ENCODE measurements at regions not wholly inside any gene's neighbourhood (a gene's known extent, or its start where the extent isn't known, plus 50 kb on each side); places are given as distances from the start of the nearest gene placed in this dataset.

- FAIRE-seq, result no peak
- CTCF ChIA-PET (ENCODE audit: low intra/inter-chr PET ratio, low total read pairs), result no interaction called here
These were observed 289.8 kb downstream of the MAF start for GRCh38 chr16:79310710-79311109.

DNA sequence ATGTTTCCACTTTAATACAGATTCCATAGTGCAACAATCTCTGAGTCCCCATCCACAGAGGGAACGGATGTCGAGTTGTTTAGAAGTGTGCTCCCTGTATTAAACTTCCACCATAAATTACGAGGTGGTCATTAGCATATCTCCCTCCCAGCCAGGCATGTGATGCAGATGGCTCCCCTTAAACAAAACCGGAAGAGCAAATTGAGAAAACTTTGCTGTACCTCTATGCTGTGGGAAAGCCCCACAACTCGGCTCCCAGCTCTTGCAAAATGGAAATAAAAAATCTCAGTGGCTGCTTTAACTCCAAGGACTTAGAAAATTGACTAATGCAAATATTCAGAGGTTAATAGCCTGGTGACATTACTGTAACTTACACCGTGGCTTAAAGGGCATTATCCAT lies 290.9 kb downstream of the MAF start:
- no peaks in the 10 kb centered on the region for H3K36me3 ChIP-seq (replicated peaks in 1 of 2; ENCODE audit: control insufficient read depth in 1 of 2, insufficient read depth in 2 of 2, low read length in 2 of 2)
- no peaks in the 10 kb centered on the region for H3K9me3 ChIP-seq (ENCODE audit: low read length)
- no peak overlapping the region for H3K4me3 ChIP-seq (replicated peaks in 1 of 3; ENCODE audit: insufficient read depth in 1 of 3, low read depth in 2 of 3, low read length in 3 of 3)
- H3K27ac ChIP-seq (ENCODE audit: extremely low read length, insufficient read depth, low read length), result no peak overlapping the region
- POLR2A ChIA-PET, result no interaction called here
- in situ Hi-C loops (cut with HindIII; ENCODE audit: extremely low pct_ligation_motif_present, low pct_unique_long_range_greater_than_20kb) (no loop called here), intact Hi-C loops (cut with micrococcal nuclease; ENCODE audit: unreplicated experiment) (no loop called here)
- H3K27me3 ChIP-seq (ENCODE audit: control insufficient read depth in 1 of 2, insufficient read depth in 2 of 2, low read length in 2 of 2), result peaks cover 2 to 27% of the 10 kb centered on the region in 2 experiments; a peak in 1 of 5 replicates
- H3K79me2 ChIP-seq (ENCODE audit: insufficient read depth, low read length), result no peaks in the 10 kb centered on the region
- no TSS peak for BruUV-seq (replicated peaks)
- DNase-seq (ENCODE audit: low spot score) (no peak), ATAC-seq (no peak), FAIRE-seq (no peak)
- no peak overlapping the region for H3K9ac ChIP-seq (ENCODE audit: insufficient read depth, low read depth, low read length)
- no peaks in the 10 kb centered on the region for H3K4me1 ChIP-seq (ENCODE audit: insufficient read depth, low read length)
- no peak overlapping the region for H2AFZ ChIP-seq (ENCODE audit: low read length)
- no peak overlapping the region for H3K4me2 ChIP-seq (ENCODE audit: low read depth, low read length)
- no peaks in the 10 kb centered on the region for H4K20me1 ChIP-seq (ENCODE audit: insufficient read depth, low read length)
- 31% methylated on average over 6 of the region's 6 CpGs for WGBS (ENCODE audit: low lambda C conversion rate)
- CTCF ChIA-PET (ENCODE audit: low intra/inter-chr PET ratio, low total read pairs), result no interaction called here
- TF ChIP-seq ZNF232 (CRISPR knock-in tag; IDR thresholded peaks at IDR 0.05; ENCODE audit: borderline replicate concordance), result no peak
- TF ChIP-seq JDP2 (CRISPR knock-in tag; IDR thresholded peaks at IDR 0.05; ENCODE audit: borderline replicate concordance), result no peak
- TF ChIP-seq FOXP4 (CRISPR knock-in tag; IDR thresholded peaks at IDR 0.05), result no peak
- no peak for TF ChIP-seq ZBTB42 (CRISPR knock-in tag; IDR thresholded peaks at IDR 0.05)
- TF ChIP-seq GLI4 (CRISPR knock-in tag; IDR thresholded peaks at IDR 0.05; ENCODE audit: borderline replicate concordance), result no peak
- TF ChIP-seq TOE1 (CRISPR knock-in tag; IDR thresholded peaks at IDR 0.05), result no peak
- no peak for TF ChIP-seq ZNF782 (CRISPR knock-in tag; IDR thresholded peaks at IDR 0.05; ENCODE audit: borderline replicate concordance)
- TF ChIP-seq ZNF780A (CRISPR knock-in tag; IDR thresholded peaks at IDR 0.05), result no peak
- no peak for TF ChIP-seq HOXD1 (CRISPR knock-in tag; IDR thresholded peaks at IDR 0.05)
- no peak for TF ChIP-seq ZNF761 (CRISPR knock-in tag; conservative IDR thresholded peaks at IDR 0.05)
- TF ChIP-seq BATF2 (CRISPR knock-in tag; IDR thresholded peaks at IDR 0.05), result no peak

More at GRCh38 chr16:79310710-79311109, 289.8 kb downstream of the MAF start:
- no peaks in the 10 kb centered on the region for H3K36me3 ChIP-seq (replicated peaks in 1 of 2; ENCODE audit: control insufficient read depth in 1 of 2, insufficient read depth in 2 of 2, low read length in 2 of 2)
- POLR2A ChIA-PET, result interaction anchor here (1.4 kb wide), 1 partner anchor 25 kb away, joined by 3 read pairs; no protein-coding TSS in a partner anchor
- H3K9ac ChIP-seq (ENCODE audit: insufficient read depth, low read depth, low read length), result no peak overlapping the region
- H3K4me2 ChIP-seq (ENCODE audit: low read depth, low read length), result no peak overlapping the region
- 62% methylated on average over 7 of the region's 7 CpGs for WGBS (ENCODE audit: low lambda C conversion rate)
- peaks cover 2 to 27% of the 10 kb centered on the region in 2 experiments; a peak in 1 of 5 replicates for H3K27me3 ChIP-seq (ENCODE audit: control insufficient read depth in 1 of 2, insufficient read depth in 2 of 2, low read length in 2 of 2)
- no peak overlapping the region for H2AFZ ChIP-seq (ENCODE audit: low read length)
- H3K9me3 ChIP-seq (ENCODE audit: low read length), result no peaks in the 10 kb centered on the region
- no peak overlapping the region for H3K27ac ChIP-seq (ENCODE audit: extremely low read length, insufficient read depth, low read length)
- H3K4me3 ChIP-seq (replicated peaks in 1 of 3; ENCODE audit: insufficient read depth in 1 of 3, low read depth in 2 of 3, low read length in 3 of 3), result no peak overlapping the region
- no peaks in the 10 kb centered on the region for H3K4me1 ChIP-seq (ENCODE audit: insufficient read depth, low read length)
- DNase-seq (ENCODE audit: low spot score), result no peak
- H4K20me1 ChIP-seq (ENCODE audit: insufficient read depth, low read length), result no peaks in the 10 kb centered on the region
- in situ Hi-C loops (cut with HindIII; ENCODE audit: extremely low pct_ligation_motif_present, low pct_unique_long_range_greater_than_20kb) (no loop called here), intact Hi-C loops (cut with micrococcal nuclease; ENCODE audit: unreplicated experiment) (no loop called here)
- H3K79me2 ChIP-seq (ENCODE audit: insufficient read depth, low read length), result no peaks in the 10 kb centered on the region
- TF ChIP-seq ZNF720 (CRISPR knock-in tag; IDR thresholded peaks at IDR 0.05), result no peak
- no peak for TF ChIP-seq HOXA9 (CRISPR knock-in tag; IDR thresholded peaks at IDR 0.05; ENCODE audit: borderline replicate concordance)
- TF ChIP-seq RARA (CRISPR knock-in tag; IDR thresholded peaks at IDR 0.05), result no peak
- TF ChIP-seq ADNP (CRISPR knock-in tag; IDR thresholded peaks at IDR 0.05), result no peak
- TF ChIP-seq, protein P1, sequence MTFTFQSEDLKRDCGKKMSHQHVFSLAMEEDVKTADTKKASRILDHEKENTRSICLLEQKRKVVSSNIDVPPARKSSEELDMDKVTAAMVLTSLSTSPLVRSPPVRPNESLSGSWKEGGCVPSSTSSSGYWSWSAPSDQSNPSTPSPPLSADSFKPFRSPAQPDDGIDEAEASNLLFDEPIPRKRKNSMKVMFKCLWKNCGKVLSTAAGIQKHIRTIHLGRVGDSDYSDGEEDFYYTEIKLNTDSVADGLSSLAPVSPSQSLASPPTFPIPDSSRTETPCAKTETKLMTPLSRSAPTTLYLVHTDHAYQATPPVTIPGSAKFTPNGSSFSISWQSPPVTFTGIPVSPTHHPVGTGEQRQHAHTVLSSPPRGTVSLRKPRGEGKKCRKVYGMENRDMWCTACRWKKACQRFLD (CRISPR knock-in tag; IDR thresholded peaks at IDR 0.05; ENCODE audit: borderline replicate concordance), result no peak
- no TSS peak for BruUV-seq (replicated peaks)
- ATAC-seq, result no peak
